Ovary (tissue), 3 donors: ENCODE measurements at regions not wholly inside any gene's neighbourhood (a gene's known extent, or its start where the extent isn't known, plus 50 kb on each side); places are given as distances from the start of the nearest gene placed in this dataset.

Source experiments
- CTCF ChIP-seq, 3 donors: fragments of 450-650 bp in 2 of 3; fragments of 200-600 bp in 1 of 3; IDR thresholded peaks; one replicate each; pipeline versions ENCODE4 v1.5.1 to v1.8.0; 2016 to 2022; ENCODE audit warnings: antibody characterized with exemption in 3 of 3, mild to moderate bottlenecking in 1 of 3
- EP300 ChIP-seq: sonication (generic); formaldehyde crosslinking; IDR thresholded peaks from one replicate; pipeline ENCODE4 v1.6.1; 2017; ENCODE audit warnings: antibody characterized with exemption
- donor health status: DM: no; HTN: no; CAD: no.

- TF ChIP-seq EP300 (no peak), CTCF (IDR thresholded peaks at IDR 0.05) (no peak)
Observed at GRCh38 chr4:177826973-177827372, 384.7 kb upstream of the AGA start.
